ENCODE measurements at regions not wholly inside any gene's neighbourhood (a gene's known extent, or its start where the extent isn't known, plus 50 kb on each side); places are given as distances from the start of the nearest gene placed in this dataset.

DNA sequence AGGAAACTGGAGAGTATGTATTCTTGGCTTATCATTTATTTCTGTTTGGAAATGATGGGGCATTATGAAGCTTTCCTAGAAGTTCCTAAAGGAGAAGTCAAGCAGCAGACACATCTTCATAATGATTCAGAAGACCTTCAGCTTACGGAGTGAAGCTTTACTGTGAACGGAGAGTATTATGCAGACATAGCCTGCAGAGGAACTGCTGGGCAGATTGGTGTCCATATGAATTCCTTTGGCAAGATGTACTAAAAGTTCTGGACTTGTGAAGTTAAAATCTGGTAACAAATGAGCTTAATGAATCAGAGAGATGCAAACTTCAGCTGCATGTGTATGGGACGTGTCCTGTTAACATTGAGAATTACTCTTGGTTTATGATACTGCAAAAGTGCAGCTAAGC, 60.1 kb downstream of the NABP1 start:
- DNase-seq, result no peak

DNA sequence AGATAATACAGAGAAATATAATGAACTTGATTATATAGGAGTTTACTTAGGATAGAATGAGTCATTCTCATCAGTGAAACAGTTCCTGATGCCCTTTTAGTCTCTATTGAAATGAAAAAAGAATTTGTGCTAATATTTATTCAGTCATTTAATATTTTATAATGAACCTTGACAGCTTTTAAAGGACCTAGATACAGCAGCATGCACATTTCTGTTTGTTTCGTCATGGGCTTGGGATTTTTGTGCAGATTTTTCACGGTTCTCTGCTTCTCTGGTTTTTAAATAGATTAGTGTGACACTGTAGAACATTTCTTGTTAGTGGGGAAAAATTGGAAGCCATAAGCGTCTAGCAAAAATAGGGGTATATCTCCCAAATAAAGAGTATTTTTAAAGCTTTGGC, 60.7 kb downstream of the NABP1 start:
- no peak for DNase-seq

DNA sequence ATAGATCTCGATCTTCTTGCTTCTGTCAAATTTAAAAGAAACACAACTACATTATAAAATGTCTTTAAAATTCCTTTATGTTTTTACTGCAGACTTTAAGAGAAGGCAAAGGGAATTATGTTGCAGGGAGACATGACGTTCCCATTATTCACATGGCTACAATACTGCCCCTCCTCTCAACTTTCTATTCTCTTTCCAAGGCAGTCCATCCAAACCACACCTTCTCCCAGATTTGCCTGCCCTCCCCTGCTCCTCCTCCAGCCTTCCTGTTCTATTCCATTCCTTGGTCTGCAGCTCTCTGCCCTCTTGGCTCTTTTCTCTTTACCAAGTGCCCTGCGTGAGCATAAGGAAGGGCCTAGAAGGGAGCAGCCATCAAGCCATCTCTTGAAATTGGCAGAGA, 61.3 kb downstream of the NABP1 start:
- DNase-seq, result no peak

DNA sequence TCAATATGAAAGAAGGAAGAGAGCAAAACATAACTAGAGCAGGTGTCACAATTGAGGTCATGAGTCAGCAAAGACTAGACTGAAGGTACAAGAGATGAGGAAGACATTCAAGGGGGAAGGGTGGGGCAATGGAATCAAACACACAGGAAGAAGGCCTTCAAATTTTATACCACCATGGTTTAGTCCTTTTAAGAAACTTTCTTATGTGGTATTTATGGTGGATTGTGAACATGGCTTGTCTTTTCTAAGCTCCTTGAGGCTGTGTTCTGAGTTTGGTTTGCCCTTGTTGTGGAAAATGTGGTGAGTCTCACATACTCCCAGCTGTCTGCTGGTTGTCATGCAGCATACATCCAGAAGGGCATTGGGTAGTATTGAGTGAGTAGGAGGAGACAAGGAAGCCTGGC, 62.1 kb downstream of the NABP1 start:
- no peak for DNase-seq

GRCh38 chr2:191740759-191741158, 62.8 kb downstream of the NABP1 start:
- no peak for DNase-seq

DNA sequence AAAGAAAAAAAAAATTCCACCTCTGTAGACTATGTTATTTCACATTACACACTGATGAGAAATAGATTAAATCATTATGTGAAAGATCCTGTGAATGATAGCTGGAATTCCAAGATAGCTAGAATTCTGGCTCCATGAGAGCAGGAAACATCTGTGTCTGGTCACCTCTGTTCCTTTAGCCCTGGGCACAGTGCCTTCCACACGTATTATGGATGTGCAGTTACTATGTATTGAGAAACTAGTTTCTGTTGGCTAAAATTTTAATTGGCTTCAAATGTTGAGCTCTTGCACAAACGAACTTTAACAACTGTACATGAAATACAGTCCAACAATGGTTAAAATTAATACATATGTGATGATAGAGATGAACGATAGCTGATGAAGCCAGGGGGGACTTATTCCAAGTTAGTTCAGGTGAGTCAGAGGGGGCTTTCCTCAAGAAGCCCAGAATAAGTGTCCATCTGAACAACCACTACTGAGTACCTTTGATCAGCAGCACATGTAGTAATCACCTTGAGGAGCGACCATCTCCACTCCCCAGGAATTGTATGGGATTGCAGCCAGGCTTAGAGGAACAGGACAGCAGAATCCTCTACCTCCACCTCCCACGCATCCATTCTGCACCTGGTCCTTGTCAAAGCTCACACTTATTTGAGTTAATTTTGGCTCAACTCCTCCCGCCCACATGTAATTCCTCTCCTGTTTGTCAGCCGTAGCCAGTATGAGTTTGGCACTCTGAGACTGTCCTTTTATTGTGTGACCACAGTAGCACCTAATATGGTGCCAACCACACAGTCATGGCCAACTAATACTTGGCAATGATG, 68.6 kb downstream of the NABP1 start:
- no peak for DNase-seq

GRCh38 chr2:191747170-191747530, 69.2 kb downstream of the NABP1 start:
- DNase-seq, result no peak

DNA sequence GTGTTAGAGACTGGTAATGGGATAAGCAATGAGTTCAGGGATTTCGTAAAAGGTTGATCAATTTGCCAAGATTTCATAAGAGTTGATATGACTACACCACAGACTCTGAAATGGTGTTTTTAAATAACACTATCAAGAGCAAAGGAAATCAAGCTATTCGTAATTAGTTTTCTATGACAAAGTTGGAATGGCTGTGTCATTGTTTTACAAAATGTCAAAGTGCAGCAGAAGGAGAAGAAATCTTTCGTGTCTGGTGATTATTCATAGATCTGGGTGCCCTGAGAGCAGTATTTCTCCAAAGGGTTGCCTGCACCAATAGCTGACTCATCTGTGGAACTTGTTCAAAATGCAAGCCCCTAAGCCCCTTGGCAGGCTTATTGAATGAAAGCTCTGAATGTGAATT, 70.1 kb downstream of the NABP1 start:
- no peak for DNase-seq

DNA sequence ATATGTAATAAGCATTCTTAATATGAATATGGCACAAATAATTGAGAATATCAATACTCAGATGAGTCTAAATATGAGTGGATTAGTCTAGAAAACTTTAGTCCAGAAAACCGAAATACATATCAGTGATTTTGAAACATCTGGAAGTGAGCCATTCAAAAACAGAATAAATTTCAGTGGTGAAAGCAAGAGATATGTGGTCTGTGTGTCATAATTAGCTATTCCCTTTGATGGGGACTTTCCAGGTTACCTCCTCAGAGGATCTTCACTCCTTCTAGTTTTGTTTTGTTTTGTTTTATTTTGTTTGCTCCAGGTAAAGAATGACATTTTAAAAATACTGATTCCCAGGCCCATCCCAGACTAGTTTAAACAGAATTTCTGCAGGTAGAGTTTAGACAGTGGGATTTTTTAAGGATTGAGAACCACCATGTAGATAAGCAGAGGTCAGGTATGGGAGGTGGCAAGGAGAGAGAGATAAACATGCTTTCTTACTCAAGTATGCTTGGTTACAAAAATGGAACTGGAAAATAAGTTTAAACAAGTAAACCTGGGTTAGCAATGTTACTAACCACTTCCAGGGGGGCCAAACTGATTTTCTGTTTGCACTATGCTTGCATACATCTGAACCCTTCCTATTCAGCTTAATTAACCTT, 70.7 kb downstream of the NABP1 start:
- no peak for DNase-seq

GRCh38 chr2:191749181-191749540, 71.2 kb downstream of the NABP1 start:
- DNase-seq, result no peak

DNA sequence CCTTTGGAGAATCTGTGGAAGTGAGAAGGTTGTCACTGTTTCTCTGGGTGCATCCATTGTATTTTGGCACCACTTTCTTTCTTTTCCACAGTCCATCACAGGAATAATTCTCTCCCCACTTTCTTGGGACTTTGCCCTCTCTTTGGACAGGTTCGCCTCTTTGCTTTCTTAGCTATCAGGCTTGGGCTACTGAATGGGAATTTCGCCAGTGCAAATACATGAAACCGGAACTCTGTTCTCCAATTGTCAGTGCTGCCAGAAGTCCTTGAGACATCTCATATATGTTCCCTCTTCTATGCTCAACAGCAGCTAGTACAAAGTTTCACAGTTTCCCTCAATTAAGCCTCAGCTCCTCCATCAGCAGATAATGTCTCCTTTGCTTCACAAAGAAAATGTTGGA, 76.2 kb downstream of the NABP1 start:
- DNase-seq, result no peak

DNA sequence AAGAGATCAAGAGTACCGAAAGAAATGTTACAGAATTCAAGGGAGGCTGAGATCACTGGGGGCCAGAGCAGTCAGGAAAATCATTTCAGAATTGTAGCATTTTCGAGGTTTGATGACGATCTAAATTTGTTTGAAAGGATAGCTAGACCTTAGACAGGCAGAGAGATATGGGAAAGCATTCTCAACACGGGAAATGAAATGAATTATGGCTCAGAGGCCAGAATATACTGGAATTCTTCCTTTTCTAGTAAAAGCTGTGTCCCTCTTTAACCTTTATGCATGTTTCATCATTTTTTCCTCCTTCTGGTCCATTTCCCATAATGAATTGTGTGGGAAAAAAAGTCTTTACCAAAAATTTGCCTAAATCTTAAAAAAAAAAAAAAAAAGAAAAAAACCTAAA, 78.8 kb downstream of the NABP1 start:
- DNase-seq, result no peak

GRCh38 chr2:191757208-191757607, 79.3 kb downstream of the NABP1 start:
- peak; percentile 90 for DNase-seq

DNA sequence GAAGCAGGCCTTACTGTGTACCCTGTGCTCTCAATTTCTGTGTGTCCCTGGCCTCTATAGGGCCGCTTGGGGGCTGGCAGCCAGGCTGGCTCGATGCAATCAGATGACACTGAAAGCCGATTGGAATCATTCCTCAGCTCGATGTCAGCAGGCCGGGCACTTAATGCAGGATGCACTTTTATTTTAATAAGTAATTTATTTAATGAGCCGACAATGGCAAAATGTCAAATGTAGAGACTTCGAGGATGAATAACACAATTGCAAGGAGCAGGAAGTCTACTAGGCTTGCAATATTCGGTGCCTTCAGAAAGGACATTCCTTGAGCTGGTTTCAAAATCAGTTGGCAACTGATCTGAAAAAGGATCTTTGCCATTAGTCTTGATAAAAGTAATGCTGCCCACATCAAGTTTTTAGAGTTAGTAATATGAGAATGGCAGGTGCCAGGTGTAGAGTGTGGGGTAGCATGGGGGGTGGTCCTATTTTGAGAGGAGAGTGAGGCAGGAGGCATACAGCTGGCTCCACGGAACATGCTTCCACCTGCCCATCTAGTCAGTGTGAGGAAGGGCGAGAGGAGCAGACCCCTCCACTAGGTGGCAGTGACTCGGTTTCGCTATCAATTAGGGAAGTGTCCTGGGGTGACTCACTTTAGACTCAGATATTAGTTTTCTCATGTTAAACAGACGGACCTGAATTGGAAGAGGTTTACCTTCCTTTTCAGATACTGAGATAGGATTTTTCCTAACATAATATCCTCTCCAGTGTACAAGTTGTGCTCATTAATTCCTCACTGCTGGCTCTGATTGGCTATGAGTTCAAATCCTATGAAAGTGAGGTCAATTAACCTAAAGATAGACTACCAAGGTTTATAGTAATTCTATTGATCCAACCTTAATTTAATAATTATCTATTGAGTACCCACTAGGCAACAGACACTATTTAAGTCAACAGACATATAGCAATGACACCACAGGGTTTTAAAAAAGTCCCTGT, 80.9 kb downstream of the NABP1 start:
- peak; percentile 75 for DNase-seq

DNA sequence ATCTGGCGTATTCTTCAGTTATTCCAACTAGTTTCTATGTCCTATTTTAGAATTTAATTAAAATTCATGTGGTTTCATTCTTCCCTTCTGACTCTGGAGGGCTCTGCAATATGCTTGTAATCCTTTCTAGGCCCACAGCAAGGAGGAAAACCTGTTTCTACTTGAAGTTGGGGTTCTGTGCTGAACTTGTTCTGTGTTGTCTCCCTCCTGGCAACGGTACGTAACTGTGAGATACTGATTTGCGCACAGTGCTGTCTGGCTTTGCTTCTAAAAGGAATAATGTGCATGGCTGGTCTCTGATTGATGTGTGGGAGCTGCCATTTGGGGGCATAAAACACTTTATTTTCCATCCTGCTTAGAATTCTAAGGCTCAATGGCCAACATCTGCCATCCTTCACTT, 81.7 kb downstream of the NABP1 start:
- DNase-seq, result no peak

- no peak for DNase-seq
Observed at GRCh38 chr2:191760655-191761262, 82.8 kb downstream of the NABP1 start.

DNA sequence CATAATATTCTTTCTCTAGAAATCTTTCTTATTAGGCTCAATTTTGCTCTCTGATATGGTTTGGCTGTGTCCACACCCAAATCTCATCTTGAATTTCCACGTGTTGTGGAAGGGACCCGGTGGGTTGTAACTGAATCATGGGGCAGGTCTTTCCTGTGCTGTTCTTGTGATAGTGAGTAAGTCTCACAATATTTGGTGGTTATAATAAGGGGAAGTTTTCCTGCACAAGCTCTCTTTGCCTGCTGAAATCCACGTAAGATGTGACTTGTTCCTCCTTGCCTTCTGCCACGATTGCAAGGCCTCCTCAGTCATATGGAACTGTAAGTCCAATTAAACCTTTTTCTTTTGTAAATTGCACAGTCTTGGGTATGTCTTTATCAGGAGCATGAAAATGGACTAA, 73.8 kb downstream of the CAVIN2 start:
- no peak for DNase-seq

DNA sequence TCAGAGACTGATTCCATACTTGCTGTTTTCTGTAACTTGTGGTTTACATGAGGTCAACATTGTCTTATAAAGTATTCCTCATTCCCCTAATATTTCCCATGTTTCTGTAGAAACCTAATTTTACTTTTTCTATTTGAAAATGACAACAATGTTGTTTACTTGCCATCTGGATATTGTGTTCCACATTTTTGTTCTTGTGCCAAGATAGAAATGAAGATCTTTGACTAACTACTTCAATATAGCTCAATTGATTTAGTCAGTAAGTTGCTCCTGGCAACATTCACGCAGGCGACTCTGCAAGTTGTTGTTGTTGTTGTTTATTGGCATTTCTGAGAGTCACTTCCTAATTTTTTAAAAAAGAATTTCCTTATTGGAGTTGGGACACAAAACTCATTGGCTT, 69.5 kb downstream of the CAVIN2 start:
- no peak for DNase-seq

GRCh38 chr2:191778041-191778440, 68.8 kb downstream of the CAVIN2 start:
- DNase-seq, result no peak

- DNase-seq, result no peak
Observed at GRCh38 chr2:191782351-191782750, 64.5 kb downstream of the CAVIN2 start.

DNA sequence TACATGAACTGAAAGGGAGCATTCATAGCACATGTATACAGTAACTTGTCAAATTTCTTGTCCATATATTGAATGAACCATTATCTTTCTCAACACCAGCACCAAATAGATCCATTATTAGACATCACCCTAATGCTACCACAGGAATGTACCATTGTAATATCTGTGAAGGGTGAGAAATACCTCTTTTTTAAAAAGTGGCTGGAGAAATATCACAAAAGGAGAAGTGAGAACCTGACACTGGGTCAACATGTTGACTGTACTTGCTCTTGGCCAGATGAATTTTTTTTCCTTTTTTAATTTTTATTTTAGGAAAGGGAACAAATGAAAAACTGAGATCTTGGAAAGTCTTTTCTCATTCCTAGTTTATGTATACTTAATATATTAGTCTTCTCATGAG, 63.5 kb downstream of the CAVIN2 start:
- no peak for DNase-seq
